Vagina (tissue), 2 donors: ENCODE measurements at regions not wholly inside any gene's neighbourhood (a gene's known extent, or its start where the extent isn't known, plus 50 kb on each side); places are given as distances from the start of the nearest gene placed in this dataset.
"Not testable (repeated sequence)": the region's sequence is repeated elsewhere in the genome, so short reads cannot be mapped to it uniquely, and the experiment has no call there.

Source experiments
- DNase-seq, 2 donors: peaks; one replicate each; pipeline ENCODE4 v3.0.0-alpha.2; 2017; ENCODE audit errors: extremely low spot score in 2 of 2
- H3K27ac ChIP-seq: fragments of 200-600 bp; sonication (generic); one replicate; pipeline ENCODE4 v1.5.1; 2019
- H3K27me3 ChIP-seq: fragments of 200-600 bp; sonication (generic); one replicate; pipeline ENCODE4 v1.5.1; 2019
- H3K36me3 ChIP-seq, 2 donors: fragments of 200-600 bp; sonication (generic); one replicate each; pipeline ENCODE4 v1.5.1; 2017 to 2019
- H3K4me1 ChIP-seq: fragments of 200-600 bp; sonication (generic); one replicate; pipeline ENCODE4 v1.5.1; 2019
- H3K4me3 ChIP-seq, 2 donors: fragments of 200-600 bp; sonication (generic); 1 replicate in 1 of 2; 2 replicates in 1 of 2; pipeline ENCODE4 v1.5.1; 2016 to 2019
- H3K9me3 ChIP-seq: fragments of 200-600 bp; sonication (generic); one replicate; pipeline ENCODE4 v1.5.1; 2019
- CTCF ChIP-seq, 3 experiments: fragments of 450-650 bp in 2 of 3; fragments of 200-600 bp in 1 of 3; sonication (generic) in 1 of 3; IDR thresholded peaks; one replicate each; pipeline ENCODE4 v1.5.1; 2017 to 2019; ENCODE audit warnings: antibody characterized with exemption in 3 of 3, mild to moderate bottlenecking in 2 of 3, moderate library complexity in 2 of 3
- POLR2A ChIP-seq, 2 donors: fragments of 450-650 bp; IDR thresholded peaks; one replicate each; pipeline ENCODE4 v1.6.1; 2017; ENCODE audit warnings: antibody characterized with exemption in 2 of 2, mild to moderate bottlenecking in 2 of 2, moderate library complexity in 2 of 2
- POLR2AphosphoS5 ChIP-seq, 2 donors: sonication (generic); formaldehyde crosslinking; IDR thresholded peaks; one replicate each; pipeline ENCODE4 v1.9.0; 2017; ENCODE audit warnings: antibody characterized with exemption in 2 of 2, mild to moderate bottlenecking in 2 of 2, low read depth in 1 of 2; ENCODE audit not compliant: insufficient read depth in 1 of 2
- intact Hi-C: fragments of 100-400 bp; cut with DNase I; formaldehyde crosslinking; loops from one replicate; pipeline ENCODE4 v1.15.1; 2023

- H3K9me3 ChIP-seq, H3K4me1 ChIP-seq, intact Hi-C loops, H3K27ac ChIP-seq, H3K36me3 ChIP-seq, H3K27me3 ChIP-seq, DNase-seq, H3K4me3 ChIP-seq: not testable (repeated sequence)
- peak in 1 of 2 donors; percentile 16 for TF ChIP-seq POLR2AphosphoS5 (IDR thresholded peaks at IDR 0.05; ENCODE audit: insufficient read depth in 1 of 2, low read depth in 1 of 2)
Measured at GRCh38 chr1:858649-859041, 65.1 kb upstream of the SAMD11 start.

GRCh38 chr1:860941-861340 is 62.8 kb upstream of the SAMD11 start:
- DNase-seq, H3K36me3 ChIP-seq, H3K4me3 ChIP-seq, H3K9me3 ChIP-seq, H3K27ac ChIP-seq, H3K27me3 ChIP-seq, intact Hi-C loops, H3K4me1 ChIP-seq: not testable (repeated sequence)

DNA sequence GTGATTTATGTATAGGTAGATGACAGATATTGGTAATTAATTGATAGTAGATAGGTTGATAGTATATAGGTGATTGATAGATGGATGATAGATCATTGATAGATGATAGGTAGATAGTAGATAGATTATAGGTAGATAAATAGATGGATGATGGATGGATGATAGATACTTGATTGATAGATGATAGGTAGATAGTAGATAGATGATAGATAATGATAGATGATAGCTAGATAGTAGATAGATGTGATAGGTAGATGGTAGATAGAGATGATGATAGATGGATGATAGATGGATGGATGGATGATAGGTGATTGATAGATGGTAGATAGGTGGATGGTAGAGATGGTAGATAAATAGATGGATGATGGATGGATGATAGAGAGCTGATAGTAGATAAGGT is 62.0 kb upstream of the SAMD11 start:
- TF ChIP-seq POLR2AphosphoS5 (IDR thresholded peaks at IDR 0.05; ENCODE audit: insufficient read depth in 1 of 2, low read depth in 1 of 2), result no peak
- no peak for TF ChIP-seq POLR2A (IDR thresholded peaks at IDR 0.05)
- TF ChIP-seq CTCF (IDR thresholded peaks at IDR 0.05), result no peak

GRCh38 chr1:862601-863000 is 61.1 kb upstream of the SAMD11 start:
- H3K9me3 ChIP-seq, H3K36me3 ChIP-seq, H3K27me3 ChIP-seq, H3K27ac ChIP-seq, H3K4me3 ChIP-seq, H3K4me1 ChIP-seq, DNase-seq, intact Hi-C loops: not testable (repeated sequence)

More for the DNA sequence above, 62.0 kb upstream of the SAMD11 start:
- no peak for DNase-seq
- no peak overlapping the region for H3K27ac ChIP-seq
- no peaks in the 10 kb centered on the region for H3K36me3 ChIP-seq
- H3K4me1 ChIP-seq, result no peaks in the 10 kb centered on the region
- intact Hi-C loops, result no loop called here
- no peaks in the 10 kb centered on the region for H3K9me3 ChIP-seq
- H3K4me3 ChIP-seq, result no peak overlapping the region
- no peaks in the 10 kb centered on the region for H3K27me3 ChIP-seq

GRCh38 chr1:865633-866032 is 58.1 kb upstream of the SAMD11 start:
- H3K36me3 ChIP-seq, H3K27me3 ChIP-seq, H3K4me3 ChIP-seq, DNase-seq, H3K4me1 ChIP-seq, H3K9me3 ChIP-seq, intact Hi-C loops, H3K27ac ChIP-seq: not testable (repeated sequence)

GRCh38 chr1:866095-866494 is 57.6 kb upstream of the SAMD11 start:
- no peak overlapping the region for H3K4me3 ChIP-seq
- H3K4me1 ChIP-seq, result peaks cover 8% of the 10 kb centered on the region
- DNase-seq, result no peak
- H3K27ac ChIP-seq, result no peak overlapping the region
- no peaks in the 10 kb centered on the region for H3K36me3 ChIP-seq
- no peaks in the 10 kb centered on the region for H3K9me3 ChIP-seq
- TF ChIP-seq POLR2A (IDR thresholded peaks at IDR 0.05) (no peak), POLR2AphosphoS5 (IDR thresholded peaks at IDR 0.05; ENCODE audit: insufficient read depth in 1 of 2, low read depth in 1 of 2) (no peak), CTCF (IDR thresholded peaks at IDR 0.05) (no peak)
- intact Hi-C loops, result no loop called here
- no peaks in the 10 kb centered on the region for H3K27me3 ChIP-seq

DNA sequence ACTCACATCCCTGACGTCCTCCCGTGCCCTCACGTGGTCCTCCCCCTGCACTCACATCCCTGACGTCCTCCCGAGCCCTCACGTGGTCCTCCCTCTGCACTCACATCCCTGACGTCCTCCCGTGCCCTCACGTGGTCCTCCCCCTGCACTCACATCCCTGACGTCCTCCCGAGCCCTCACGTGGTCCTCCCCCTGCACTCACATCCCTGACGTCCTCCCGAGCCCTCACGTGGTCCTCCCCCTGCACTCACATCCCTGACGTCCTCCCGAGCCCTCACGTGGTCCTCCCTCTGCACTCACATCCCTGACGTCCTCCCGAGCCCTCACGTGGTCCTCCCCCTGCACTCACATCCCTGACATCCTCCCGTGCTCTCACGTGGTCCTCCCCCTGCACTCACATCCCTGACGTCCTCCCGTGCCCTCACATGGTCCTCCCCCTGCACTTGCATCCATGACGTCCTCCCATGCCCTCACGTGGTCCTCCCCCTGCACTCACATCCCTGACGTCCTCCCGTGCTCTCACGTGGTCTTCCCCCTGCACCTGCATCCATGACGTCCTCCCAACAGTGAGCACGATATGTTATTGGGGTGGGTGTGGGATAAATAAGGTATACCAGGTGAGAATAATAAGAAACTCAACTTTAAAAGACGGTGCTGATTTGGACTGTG is 57.0 kb upstream of the SAMD11 start:
- H3K4me3 ChIP-seq, H3K4me1 ChIP-seq, H3K36me3 ChIP-seq, H3K27ac ChIP-seq, H3K27me3 ChIP-seq, DNase-seq, H3K9me3 ChIP-seq, intact Hi-C loops: not testable (repeated sequence)

DNA sequence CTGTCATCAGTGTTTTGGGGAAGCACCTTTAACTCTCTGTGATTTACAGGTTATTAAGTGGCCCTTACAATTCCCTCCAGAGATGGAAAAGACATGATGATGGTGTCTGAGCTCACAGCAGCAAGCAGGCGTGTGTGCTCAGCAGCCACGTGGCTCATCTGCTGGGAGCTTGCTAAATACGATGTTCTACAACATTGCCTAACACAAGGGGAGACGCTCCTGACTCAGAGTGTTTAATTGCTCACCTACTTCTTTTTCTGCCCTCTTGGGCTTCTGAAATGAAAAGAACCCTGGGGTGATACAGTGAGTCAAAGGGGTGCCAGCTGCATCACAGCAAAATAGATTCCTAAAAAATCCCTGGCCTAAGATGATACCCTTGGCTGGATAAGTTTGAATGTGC is 56.2 kb upstream of the SAMD11 start:
- H3K4me3 ChIP-seq, H3K27me3 ChIP-seq, H3K9me3 ChIP-seq, H3K36me3 ChIP-seq, H3K4me1 ChIP-seq, DNase-seq, H3K27ac ChIP-seq, intact Hi-C loops: not testable (repeated sequence)
